ENCODE measurements at regions not wholly inside any gene's neighbourhood (a gene's known extent, or its start where the extent isn't known, plus 50 kb on each side); places are given as distances from the start of the nearest gene placed in this dataset.

- no peak for TF ChIP-seq CTCF (IDR thresholded peaks at IDR 0.05)
- no peak for TF ChIP-seq POLR2A (IDR thresholded peaks at IDR 0.05)
These were observed 123.7 kb upstream of the KLF7 start for GRCh38 chr2:207289295-207290018.

Measured in ovary (tissue), 3 donors.